Adrenal gland (tissue), 9 donors: ENCODE measurements at regions not wholly inside any gene's neighbourhood (a gene's known extent, or its start where the extent isn't known, plus 50 kb on each side); places are given as distances from the start of the nearest gene placed in this dataset.

ENCODE experiments used
- DNase-seq, 7 donors: peaks; one replicate each; pipeline ENCODE4 v3.0.0-alpha.2; 2019 to 2020
- H3K27ac ChIP-seq, 5 donors: fragments of 200-600 bp; sonication (generic) in 4 of 5; 1 replicate in 3 of 5; 2 replicates in 2 of 5; pipeline versions ENCODE4 v1.5.1 to v1.8.0; 2016 to 2020; ENCODE audit warnings: mild to moderate bottlenecking in 1 of 5
- H3K27me3 ChIP-seq: fragments of 200-600 bp; 2 replicates; pipeline ENCODE4 v1.8.0; 2021
- H3K36me3 ChIP-seq, 2 donors: fragments of 200-600 bp; replicated peaks in 1 of 2; 1 replicate in 1 of 2; 2 replicates in 1 of 2; pipeline versions ENCODE4 v1.5.1 to v1.8.0; 2018 to 2022
- H3K4me1 ChIP-seq, 2 donors: fragments of 200-600 bp; replicated peaks in 1 of 2; 1 replicate in 1 of 2; 2 replicates in 1 of 2; pipeline versions ENCODE4 v1.5.1 to v1.8.0; 2018 to 2021
- H3K4me3 ChIP-seq, 4 donors: fragments of 200-600 bp; sonication (generic) in 3 of 4; one replicate each; pipeline ENCODE4 v1.5.1; 2016 to 2018
- H3K9me3 ChIP-seq, 3 donors: fragments of 200-600 bp; sonication (generic) in 1 of 3; replicated peaks in 1 of 3; 1 replicate in 2 of 3; 2 replicates in 1 of 3; pipeline versions ENCODE4 v1.5.1 to v1.8.0; 2016 to 2021
- CTCF ChIP-seq, 6 experiments: fragments of 450-650 bp in 4 of 6; fragments of 200-600 bp in 2 of 6; sonication (generic) in 1 of 6; IDR thresholded peaks; 1 replicate in 5 of 6; 2 replicates in 1 of 6; pipeline versions ENCODE4 v1.5.1 to v1.8.0; 2016 to 2021; ENCODE audit warnings: antibody characterized with exemption in 6 of 6, mild to moderate bottlenecking in 2 of 6, moderate library complexity in 1 of 6
- POLR2A ChIP-seq, 2 donors: fragments of 450-650 bp; IDR thresholded peaks; one replicate each; pipeline ENCODE4 v1.6.1; 2017; ENCODE audit warnings: antibody characterized with exemption in 2 of 2, mild to moderate bottlenecking in 2 of 2, moderate library complexity in 1 of 2
- WGBS, 4 donors: extraction: QIAGEN DNeasy Blood & Tissue Kit in 2 of 4; methylation state at CpG; one replicate each; pipeline versions ENCODE4 v1.1.5 to v1.1.7; 2013 to 2017; 5-methylcytosine and 5-hydroxymethylcytosine counted together
- intact Hi-C, 2 donors: fragments of 100-400 bp; cut with DNase I; formaldehyde crosslinking; loops; one replicate each; pipeline versions ENCODE4 v1.14.1 to v1.15.0; 2022 to 2023
- donor health status: healthy with polysubstance abuse.
- donor health status: Bipolar disorder and iron deficiency.
- donor health status: DM: yes; HTN: yes; CAD: no.
- donor health status: DM: no; HTN: no; CAD: no.
- donor health status: DM: no; HTN: no; CAD: no.

- Histone ChIP-seq H3K36me3 (no peaks in the 10 kb centered on the region), H3K4me1 (no peaks in the 10 kb centered on the region), H3K9me3 (no peaks in the 10 kb centered on the region), H3K27ac (no peak overlapping the region), H3K4me3 (no peak overlapping the region), H3K27me3 (no peaks in the 10 kb centered on the region)
- 57 to 77% (median 69%) methylated on average over 1 of the region's 1 CpG for WGBS, 4 donors
- TF ChIP-seq CTCF (IDR thresholded peaks at IDR 0.05): no peak
- no peak for TF ChIP-seq POLR2A (IDR thresholded peaks at IDR 0.05)
- no peak for DNase-seq
- intact Hi-C loops: no loop called here
Observed at GRCh38 chr5:4206127-4206526, 610.5 kb downstream of the IRX1 start.

- TF ChIP-seq CTCF (IDR thresholded peaks at IDR 0.05) (no peak), POLR2A (IDR thresholded peaks at IDR 0.05) (no peak)
- H3K9me3 ChIP-seq: no peaks in the 10 kb centered on the region
- no peak overlapping the region for H3K4me3 ChIP-seq
- DNase-seq: no peak
- no peak overlapping the region for H3K27ac ChIP-seq
- 82 to 91% (median 87%) methylated on average over 11 to 20 of the region's 20 CpGs for whole genome bisulfite sequencing, 4 donors
- intact Hi-C loops: no loop called here
- H3K36me3 ChIP-seq: no peaks in the 10 kb centered on the region
- no peaks in the 10 kb centered on the region for H3K4me1 ChIP-seq
- no peaks in the 10 kb centered on the region for H3K27me3 ChIP-seq
Observed at GRCh38 chr5:4207486-4207885, 611.9 kb downstream of the IRX1 start.

GRCh38 chr5:4208537-4208936, 612.9 kb downstream of the IRX1 start:
- no peak overlapping the region for H3K27ac ChIP-seq
- H3K4me1 ChIP-seq: no peaks in the 10 kb centered on the region
- no peak for TF ChIP-seq CTCF (IDR thresholded peaks at IDR 0.05)
- TF ChIP-seq POLR2A (IDR thresholded peaks at IDR 0.05): no peak
- no peaks in the 10 kb centered on the region for H3K27me3 ChIP-seq
- DNase-seq: no peak
- no peak overlapping the region for H3K4me3 ChIP-seq
- H3K36me3 ChIP-seq: no peaks in the 10 kb centered on the region
- no peaks in the 10 kb centered on the region for H3K9me3 ChIP-seq
- WGBS, 4 donors: 64 to 86% (median 75%) methylated on average over 2 of the region's 2 CpGs
- intact Hi-C loops: no loop called here

- Histone ChIP-seq H3K4me1 (no peaks in the 10 kb centered on the region), H3K9me3 (no peaks in the 10 kb centered on the region), H3K36me3 (no peaks in the 10 kb centered on the region), H3K4me3 (no peak overlapping the region), H3K27ac (no peak overlapping the region), H3K27me3 (no peaks in the 10 kb centered on the region)
- no peak for DNase-seq
- TF ChIP-seq CTCF (IDR thresholded peaks at IDR 0.05): no peak
- TF ChIP-seq POLR2A (IDR thresholded peaks at IDR 0.05): no peak
- WGBS, 4 donors: 73 to 83% (median 76%) methylated on average over 5 of the region's 5 CpGs
- intact Hi-C loops: no loop called here
Observed at GRCh38 chr5:4208996-4209395, 613.4 kb downstream of the IRX1 start.
